Astrocyte of the hippocampus (primary cell): ENCODE measurements at regions not wholly inside any gene's neighbourhood (a gene's known extent, or its start where the extent isn't known, plus 50 kb on each side); places are given as distances from the start of the nearest gene placed in this dataset.
"Not testable (repeated sequence)": the region's sequence is repeated elsewhere in the genome, so short reads cannot be mapped to it uniquely, and the experiment has no call there.

Source experiments
- DNase-seq: peaks from one replicate; pipeline ENCODE4 v3.0.0; 2011; ENCODE audit warnings: low read depth, low spot score

DNA sequence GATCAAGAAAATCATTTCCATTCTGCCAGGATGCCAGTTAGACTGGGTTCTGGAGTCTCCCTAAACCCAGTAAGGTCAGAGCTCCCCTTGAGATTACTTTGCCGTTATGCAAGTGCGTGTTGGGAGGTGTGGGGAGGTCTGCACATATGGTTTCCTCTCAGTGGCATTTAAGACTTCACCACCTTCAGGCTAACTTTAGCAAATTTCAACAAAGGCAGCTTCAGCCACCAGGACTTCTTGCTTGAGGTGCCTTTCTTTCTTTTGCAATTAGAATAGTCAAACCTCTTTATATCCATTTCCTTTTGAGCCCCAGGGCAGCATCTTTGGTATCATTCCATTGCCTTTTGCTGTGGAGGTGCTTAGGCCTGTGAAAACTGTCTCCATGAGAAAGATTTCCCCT, 117.2 kb upstream of the CCND2 start:
- DNase-seq = no peak

DNA sequence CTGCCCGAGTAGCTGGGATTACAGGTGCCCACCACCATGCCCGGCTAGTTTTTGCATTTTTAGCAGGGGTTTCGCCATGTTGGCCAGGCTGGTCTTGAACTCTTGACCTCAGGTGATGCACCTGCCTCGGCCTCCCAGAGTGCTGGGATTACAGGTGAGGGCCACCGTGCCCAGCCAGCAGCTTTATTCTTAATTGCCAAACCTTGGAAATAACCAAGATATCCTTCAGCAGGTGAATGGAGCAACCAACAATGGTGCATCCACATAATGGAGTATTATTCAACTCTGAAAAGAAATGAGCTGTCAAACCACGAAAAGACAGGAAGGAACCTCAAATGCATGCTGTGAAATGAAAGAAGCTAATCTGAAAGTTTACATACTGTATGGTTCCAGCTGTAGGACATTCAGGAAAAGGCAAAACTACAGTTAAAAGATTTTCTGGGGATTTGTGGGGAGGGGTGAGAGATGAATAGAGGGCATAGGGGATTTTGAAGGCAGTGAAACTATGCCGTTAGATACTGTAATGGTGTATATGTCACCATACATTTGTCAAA, 118.8 kb upstream of the CCND2 start:
- DNase-seq = no peak

DNA sequence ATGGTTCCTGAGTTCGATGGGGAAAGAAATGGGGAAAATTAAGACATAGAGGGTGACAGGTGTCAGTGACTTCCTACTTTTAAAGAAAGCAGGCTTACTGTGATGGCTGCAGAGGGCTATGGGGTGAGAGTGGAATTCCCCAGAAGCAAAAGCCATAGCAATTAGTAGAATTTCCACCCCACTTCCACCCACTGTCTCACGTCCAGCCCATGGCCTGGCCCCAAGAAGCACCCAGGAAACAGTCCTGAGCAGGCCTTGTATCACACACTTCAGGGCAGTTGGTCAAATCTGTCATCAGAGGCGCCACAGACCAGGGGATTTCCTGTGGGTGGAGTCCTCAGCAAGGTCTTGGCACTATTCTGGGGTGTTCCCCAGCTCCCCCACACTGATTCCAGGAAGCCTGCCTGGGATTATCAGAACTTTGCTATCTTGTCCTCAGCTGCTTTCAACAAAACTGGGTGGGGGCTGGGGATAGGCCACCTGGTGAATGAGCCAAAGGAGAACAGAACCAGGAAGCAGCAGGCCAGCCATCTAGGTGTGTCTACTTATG, 120.1 kb upstream of the CCND2 start:
- DNase-seq = no peak

DNA sequence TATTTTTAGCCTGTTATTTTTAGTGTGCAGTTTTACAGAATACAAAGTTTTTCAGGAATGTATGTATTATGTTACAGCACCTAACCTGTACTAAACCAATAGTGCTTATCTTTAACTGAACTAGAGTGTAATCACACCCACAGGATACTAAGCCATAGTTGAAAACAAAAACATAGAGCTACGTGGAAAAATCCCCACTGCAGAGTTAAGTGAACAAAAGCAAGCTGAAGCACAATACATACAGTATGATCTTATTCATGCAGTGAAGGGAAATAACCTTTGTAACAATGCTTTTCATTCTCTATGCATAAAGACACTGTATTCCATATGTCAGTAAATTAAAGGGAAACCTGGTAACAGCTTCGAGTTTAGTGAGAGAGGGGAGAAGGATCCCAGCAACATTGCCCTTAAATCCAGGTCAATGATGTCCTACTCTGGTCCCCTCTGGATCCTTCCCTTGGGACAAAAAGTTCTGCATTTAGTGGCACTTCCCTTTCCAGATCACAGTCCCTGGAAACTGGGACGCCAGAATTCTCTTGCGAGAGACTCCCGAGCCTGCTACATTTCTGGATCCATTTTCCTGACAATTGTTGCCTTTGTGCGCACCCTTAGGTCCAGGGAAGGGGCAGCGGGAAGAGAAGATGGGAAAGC, 121.3 kb upstream of the CCND2 start:
- DNase-seq = no peak

DNA sequence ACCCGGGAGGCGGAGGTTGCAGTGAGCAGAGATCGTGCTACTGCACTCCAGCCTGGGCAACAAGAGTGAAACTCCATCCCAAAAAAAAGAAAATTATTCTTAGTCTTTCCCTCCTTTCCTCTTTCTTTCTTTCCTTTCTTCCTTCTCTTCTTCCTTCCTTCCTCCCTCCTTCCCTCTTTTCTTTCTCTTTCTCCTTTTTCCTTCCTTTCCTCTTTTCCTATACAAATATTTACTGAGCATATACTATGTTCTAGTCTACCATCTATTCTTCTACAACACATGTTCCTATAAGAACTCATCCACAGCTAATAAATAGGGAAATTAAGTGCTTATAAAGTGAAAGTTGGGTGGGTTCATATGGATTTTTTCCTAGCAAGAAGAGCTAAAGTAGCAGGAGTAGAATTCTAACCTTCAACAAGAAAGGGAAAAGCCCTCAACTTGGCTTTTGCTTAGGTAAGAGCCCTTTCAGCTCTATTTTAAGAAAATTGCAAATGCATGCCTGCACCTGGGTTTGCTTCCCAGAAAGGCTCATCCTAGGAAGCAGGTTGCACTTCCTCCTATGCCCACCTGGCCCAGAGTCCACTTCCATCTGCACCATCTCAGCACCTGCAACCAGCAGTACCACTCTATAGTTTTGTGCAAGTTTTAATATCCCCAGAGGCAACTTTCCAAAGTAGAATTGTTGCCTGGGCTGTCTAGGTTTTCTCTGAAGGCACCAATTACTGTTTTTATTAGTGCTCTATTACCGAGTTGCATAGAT, 122.0 kb upstream of the CCND2 start:
- DNase-seq = no peak

DNA sequence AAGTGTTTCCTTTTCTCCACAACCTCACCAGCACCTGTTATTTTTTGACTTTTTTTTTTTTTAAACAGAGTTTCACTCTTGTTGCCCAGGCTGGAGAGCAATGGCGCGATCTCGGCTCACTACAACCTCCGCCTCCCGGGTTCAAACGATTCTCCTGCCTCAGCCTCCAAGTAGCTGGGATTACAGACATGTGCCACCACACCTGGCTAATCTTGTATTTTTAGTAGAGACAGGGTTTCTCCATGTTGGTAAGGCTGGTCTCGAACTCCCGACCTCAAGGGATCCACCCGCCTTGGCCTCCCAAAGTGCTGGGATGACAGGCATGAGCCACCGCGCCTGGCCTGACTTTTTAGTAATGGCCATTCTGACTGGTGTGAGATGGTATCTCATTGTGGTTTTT, 123.2 kb upstream of the CCND2 start:
- not testable (repeated sequence) for DNase-seq

DNA sequence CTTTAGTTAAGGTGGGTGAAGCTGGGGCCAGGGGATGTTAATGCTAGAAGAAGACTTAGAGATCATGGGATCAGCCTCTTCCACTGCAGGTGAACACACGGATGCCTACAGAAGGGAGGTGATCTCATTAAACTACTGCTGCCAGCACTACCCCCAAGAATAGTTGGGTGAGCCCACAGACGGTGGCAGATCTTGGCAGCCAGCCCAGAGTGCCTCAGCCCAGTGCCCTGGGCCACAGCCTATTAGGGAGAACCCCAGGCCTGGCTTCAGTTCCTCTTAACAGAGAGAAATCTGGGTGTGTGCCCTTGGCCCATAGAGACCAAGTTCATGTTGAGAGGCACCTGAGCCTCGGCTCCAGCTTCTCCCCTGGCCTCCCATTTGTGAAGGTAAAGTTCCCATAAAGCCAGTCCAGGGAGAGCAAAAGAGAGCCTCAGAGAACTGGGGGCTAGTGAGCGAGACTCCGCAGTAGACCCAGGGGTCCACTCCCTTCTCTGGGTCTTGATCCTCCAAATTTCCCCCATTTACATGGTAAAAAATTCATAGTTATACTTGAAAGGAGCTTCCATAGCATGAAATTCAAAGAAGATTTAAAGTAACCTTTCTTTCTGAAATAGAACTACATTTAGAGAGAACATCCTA, 125.0 kb upstream of the CCND2 start:
- no peak for DNase-seq

DNA sequence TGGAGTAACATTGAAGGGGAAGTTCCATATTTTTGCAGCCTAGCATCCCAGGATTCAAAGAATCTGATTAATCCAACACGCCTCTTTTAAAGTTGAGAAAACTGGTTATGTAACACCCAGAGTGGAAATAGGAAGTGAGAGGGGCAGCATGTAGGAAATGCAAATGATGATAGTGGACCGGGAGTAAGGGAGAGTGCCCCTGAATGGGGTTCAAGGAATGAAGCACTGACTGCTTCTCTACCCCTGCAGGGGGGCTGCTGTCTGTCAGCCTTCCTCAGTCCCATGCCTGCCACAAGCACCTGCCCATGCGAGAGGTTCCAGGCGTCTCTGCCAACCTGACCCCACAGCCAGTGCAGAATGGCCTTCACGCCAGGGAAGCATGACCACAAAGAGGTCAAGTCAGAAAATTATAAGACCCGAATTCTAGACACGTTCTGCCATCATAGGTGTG, 126.5 kb upstream of the CCND2 start:
- no peak for DNase-seq

DNA sequence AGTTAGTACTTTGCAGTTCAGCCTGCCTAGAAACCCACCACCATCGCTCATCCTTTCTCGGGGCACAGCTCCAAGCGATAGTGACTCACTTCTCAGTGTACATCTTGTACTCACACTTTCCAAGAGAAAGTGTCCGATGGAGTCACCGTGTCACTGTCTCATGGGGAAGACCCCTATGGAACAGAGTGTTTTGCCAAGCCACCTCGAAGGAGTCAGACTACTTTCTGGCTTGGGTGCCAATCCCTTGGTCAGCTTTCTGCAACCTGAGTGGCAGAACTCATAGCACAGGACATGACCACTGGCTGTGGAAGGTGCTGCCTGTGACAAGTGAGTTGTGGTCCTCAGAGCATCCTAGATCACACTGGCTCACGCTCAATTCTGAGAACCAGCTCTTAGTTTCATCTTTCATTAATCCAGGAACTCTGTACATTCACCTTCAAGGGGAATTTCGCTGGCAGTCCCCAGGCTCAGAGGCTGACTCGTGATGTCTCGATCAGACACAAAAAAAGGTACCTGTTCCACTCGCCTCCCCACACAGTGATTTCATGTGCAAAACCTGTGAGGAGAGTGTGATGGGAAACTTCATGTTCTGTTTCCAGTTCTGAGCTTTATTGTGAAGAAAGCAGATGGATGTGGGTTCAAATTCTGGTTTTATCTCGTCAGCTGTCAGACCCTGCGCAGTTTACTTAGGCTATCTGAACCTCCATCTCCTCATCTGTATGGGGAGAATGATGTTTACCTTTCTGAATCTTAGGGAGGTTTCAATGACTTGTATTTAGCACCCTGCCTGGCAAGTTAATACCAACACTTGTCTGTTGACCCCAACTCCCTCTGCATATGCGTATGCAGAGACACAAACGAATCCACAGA, 127.3 kb upstream of the CCND2 start:
- DNase-seq = no peak

DNA sequence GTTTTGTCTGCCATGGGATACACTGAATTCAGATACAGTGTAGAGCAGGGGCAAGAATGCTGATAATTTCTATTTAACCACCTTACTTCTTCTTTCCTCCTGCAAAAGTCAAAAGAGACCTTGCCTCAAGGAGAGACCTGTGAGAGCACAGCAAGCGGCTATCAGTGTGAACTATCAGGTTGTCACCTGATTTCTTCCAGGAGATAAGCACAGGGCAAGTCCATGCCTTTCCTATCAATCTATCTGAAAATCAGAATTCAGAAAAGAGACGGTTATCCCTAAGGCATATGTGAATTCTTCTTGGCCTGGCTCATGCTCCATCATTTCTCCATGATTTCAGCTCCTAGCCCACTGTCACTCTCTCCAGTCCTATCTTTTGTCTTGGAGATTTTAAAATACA, 128.9 kb upstream of the CCND2 start:
- DNase-seq = no peak

DNA sequence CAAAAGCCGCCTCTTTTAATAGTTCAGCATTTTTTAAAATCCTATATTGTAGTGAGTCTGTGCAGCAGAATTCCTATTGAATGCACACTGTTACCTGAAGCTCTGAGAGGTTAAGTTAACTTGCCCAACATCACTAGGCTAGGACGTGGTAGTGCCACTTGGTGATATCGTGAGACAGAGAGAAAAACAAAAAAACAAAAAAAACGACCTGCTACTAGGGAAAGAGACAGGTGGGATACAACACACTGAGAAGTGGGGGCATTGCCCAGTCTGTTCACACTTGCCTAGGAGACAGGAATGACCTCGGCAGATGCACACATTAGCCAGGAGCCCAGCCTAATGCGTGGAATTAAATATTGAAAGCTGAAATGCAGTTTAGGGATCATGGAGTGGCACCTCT, 129.7 kb upstream of the CCND2 start:
- DNase-seq = no peak

DNA sequence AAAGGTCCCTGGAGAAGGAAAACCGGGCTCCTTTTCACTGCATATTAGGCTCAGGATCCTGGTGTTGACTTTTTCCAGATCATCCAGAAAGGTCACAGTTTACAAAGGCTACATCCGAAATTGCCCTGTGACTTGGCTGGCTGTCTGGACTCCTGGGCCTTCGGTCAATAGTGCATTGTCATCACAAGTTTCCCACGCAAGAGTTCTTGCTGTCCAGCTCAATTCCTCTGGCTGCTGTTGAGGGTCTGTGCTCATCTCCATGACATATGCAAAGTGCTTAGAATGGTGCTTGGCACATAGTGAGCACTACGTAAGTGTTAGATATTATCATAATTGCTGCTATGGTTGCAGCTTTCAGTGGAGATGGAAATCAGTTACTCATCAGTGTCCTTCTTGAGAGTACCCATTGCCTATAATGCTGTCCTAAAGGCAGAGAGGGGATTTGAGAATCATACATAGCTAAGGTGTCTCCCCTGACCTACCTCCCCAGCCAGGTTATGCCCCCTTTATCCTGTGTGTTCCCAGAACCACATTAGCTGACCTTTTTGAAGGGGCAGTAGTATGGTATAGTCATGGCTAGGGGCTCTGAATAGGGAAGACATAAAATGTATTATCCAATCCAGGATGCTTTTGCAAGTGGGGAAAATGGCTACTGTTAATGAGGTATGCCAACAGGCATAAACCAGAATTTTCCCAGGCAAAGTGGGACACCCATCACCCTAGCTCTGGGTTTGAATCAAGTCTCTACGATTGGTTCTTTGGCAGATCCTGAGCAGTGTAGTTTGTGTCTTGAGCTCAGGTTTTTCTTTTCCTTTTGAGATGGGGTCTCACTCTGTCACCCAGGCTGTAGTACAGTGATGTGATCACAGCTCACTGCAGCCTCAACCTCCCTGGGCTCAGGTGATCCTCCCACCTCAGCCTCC, 132.0 kb upstream of the CCND2 start:
- no peak for DNase-seq

DNA sequence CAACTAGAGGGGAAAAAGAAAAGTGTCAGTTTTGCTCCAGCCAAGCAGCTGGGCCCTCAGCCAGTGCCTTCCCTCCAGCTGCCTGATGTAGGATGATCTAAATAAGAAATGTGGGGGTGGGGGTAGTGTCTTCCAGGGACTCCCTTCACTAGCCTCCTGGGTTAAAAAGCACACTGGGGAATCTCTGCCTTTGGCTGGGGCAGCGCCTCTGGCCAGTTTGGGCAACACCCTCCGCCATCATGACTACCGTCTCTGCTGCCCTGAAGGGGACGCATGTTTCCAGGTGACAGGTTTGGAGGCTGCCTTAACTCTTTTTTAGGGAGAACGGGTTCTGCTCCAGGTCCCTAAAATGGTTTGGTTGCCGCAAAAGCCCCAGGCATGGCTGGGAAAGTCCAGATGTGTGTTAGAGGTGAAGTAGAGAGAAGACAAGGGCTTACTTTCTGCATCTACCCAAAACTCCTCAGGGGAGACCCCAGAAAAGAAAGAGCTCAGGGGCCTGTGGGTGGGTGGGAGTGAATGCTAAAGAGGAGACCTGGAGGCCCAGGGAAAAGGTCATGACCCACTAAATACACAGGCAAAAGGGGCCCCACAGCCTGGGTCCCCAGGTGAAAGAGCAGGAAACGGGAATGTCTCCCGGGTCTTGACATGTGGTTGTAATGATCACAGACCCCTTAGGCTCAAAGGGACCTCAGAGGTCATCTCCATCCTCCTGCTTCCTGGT, 132.8 kb upstream of the CCND2 start:
- no peak for DNase-seq

DNA sequence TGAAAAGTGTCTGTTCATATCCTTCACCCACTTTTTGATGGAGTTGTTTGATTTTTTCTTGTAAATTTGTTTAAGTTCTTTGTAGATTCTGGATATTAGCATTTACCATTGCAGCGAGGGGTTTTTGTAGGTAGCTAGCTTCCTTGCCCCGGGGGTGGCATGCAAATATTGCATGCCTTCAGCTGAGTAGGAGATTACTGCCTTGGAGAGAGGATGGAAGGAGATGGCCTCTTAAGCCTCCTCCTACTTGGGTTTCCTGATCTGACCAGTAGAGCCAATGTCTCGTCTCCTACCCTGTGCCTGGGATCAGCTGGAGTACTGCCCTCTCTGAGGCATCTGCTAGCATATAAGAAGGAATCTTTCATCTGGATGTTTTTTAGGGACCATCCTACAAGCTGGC, 134.4 kb upstream of the CCND2 start:
- DNase-seq = no peak

DNA sequence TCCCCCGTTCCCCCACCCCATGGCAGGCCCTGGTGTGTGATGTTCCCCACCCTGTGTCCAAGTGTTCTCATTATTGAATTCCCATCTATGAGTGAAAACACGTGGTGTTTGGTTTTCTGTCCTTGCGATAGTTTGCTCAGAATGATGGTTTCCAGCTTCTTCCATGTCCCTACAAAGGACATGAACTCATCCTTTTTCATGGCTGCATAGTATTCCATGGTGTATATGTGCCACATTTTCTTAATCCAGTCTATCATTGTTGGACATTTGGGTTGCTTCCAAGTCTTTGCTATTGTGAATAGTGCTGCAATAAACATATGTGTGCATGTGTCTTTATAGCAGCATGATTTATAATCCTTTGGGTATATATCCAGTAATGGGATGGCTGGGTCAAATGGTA, 135.0 kb upstream of the CCND2 start:
- DNase-seq = not testable (repeated sequence)

DNA sequence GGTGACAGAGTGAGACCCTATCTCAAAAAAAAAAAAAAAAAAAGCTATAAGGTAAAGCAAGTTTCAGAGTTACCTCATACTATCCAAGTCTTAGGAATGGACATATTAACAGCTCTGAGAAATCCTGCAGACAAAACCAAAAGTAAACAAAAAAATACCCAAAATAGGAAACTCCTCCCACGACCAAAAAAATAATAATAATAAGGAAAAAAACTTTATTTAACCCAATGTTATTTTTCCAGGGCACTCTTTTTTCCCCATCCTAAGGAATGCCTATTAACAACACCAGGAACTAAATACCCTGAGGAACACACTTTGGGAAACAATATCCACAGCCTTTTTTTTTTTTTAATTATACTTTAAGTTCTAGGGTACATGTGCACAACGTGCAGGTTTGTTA, 135.5 kb upstream of the CCND2 start:
- DNase-seq = no peak

DNA sequence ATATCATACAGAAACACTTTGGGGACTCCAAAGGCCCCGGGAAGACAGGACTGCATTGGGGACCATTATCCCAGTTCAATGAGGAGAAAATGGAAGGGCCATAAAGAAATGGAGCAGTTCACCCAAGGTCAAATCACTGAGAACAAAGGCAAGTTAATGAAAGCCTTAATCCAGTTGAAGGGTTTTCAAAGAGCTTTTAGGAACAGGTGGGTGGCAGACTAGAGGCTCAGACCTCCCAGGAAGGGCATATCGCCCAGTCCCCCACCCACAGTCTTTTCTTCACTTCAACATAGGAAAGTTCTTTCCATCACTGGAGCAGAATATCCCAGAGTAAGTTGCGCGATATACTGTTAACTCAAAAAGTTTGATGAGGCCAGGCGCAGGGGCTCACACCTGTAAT, 136.1 kb upstream of the CCND2 start:
- no peak for DNase-seq

DNA sequence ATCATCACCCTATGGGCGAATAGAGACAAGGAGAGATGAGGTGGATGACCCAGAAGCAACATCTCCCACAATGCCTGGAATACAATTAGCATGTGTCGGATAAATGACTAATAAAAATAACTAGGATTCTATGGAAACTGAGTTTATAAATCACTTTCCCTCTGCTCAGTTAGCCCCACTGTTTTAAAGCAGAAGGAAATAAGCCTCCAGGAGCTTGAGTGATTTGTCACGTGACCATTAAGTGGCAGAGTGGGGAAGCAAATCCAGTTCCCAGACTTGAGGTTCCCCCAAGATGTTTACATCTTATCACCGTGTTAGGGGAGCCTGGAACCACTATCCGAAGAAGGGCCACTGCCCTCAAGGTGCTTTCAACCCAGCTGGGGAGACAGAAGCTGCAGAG, 136.5 kb upstream of the CCND2 start:
- DNase-seq = no peak

DNA sequence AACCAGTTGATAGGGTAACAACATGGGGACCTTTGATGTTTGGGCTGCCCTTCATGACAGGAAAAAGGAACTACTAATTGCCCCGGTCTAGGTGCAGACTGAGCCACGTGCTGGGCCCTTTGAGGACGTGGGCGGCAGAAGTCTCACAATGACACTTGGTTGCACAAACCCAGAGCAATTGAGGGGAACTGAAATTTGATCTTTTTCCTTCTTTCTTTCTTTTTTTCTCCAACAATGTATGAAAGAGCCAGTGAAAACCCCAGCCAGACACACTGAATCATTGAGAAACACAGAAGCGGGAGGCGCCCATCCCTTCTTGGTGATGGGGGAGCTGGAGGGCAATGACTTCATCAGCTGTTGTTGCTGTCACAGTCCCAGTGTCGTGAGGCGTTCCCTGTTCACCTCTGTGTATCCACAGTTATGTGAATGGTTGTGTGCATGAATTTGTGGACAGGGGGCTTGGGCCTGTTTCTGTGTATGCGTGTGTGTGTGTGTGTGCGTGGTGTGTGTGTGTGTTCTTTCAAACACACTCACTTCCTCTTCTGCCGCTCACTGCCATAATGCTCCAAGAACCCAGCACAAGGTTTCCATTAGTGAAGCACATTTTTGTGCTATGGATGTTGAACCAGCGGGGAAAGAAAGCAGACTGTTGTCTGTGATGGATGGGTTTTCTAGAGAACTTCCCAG, 137.5 kb upstream of the CCND2 start:
- DNase-seq = peak; percentile 47
